ENCODE measurements at regions not wholly inside any gene's neighbourhood (a gene's known extent, or its start where the extent isn't known, plus 50 kb on each side); places are given as distances from the start of the nearest gene placed in this dataset.

- Histone ChIP-seq H3K4me3 (ENCODE audit: low read length) (no peak overlapping the region), H3K36me3 (ENCODE audit: insufficient read depth, low read length) (no peaks in the 10 kb centered on the region), H3K27me3 (ENCODE audit: control insufficient read depth in 1 of 2, insufficient read depth in 2 of 2, low read length in 2 of 2) (no peaks in the 10 kb centered on the region), H3K9me3 (ENCODE audit: control insufficient read depth in 1 of 2, insufficient read depth in 1 of 2, low read length in 2 of 2) (peaks cover 4 to 10% of the 10 kb centered on the region in 2 experiments), H3K4me1 (ENCODE audit: insufficient read depth, low read length) (no peaks in the 10 kb centered on the region), H3K27ac (ENCODE audit: low read depth in 1 of 2, low read length in 2 of 2) (no peak overlapping the region)
- no peak overlapping the region for H3K4me3 Mint-ChIP-seq
- DNase-seq (no peak), ATAC-seq (ENCODE audit: poor library complexity) (no peak)
- no peaks in the 10 kb centered on the region for H3K36me3 Mint-ChIP-seq (ENCODE audit: low read depth)
- intact Hi-C loops (cut with DNase I, micrococcal nuclease), result no loop called here
- CTCF ChIA-PET, result no interaction called here
- no peak overlapping the region for H3K27ac Mint-ChIP-seq
- TF ChIP-seq CTCF (IDR thresholded peaks at IDR 0.05), result no peak
- H3K9me3 Mint-ChIP-seq, result peaks cover 6% of the 10 kb centered on the region
- H3K4me1 Mint-ChIP-seq (ENCODE audit: low read depth), result no peaks in the 10 kb centered on the region
- POLR2A ChIA-PET, result no interaction called here
- H3K27me3 Mint-ChIP-seq, result no peaks in the 10 kb centered on the region
Measured at GRCh38 chr4:58723954-58724353, 1613.8 kb upstream of the IGFBP7 start.

GRCh38 chr4:58711039-58711438, 1600.9 kb upstream of the IGFBP7 start:
- no peaks in the 10 kb centered on the region for H3K4me1 Mint-ChIP-seq (ENCODE audit: low read depth)
- H3K36me3 Mint-ChIP-seq (ENCODE audit: low read depth), result no peaks in the 10 kb centered on the region
- no peak overlapping the region for H3K27ac ChIP-seq (ENCODE audit: low read depth in 1 of 2, low read length in 2 of 2)
- peaks cover 3% of the 10 kb centered on the region for H3K9me3 Mint-ChIP-seq
- no peak overlapping the region for H3K27ac Mint-ChIP-seq
- no peaks in the 10 kb centered on the region for H3K36me3 ChIP-seq (ENCODE audit: insufficient read depth, low read length)
- ATAC-seq (ENCODE audit: poor library complexity) (no peak), DNase-seq (no peak)
- H3K4me3 Mint-ChIP-seq, result no peak overlapping the region
- H3K27me3 Mint-ChIP-seq, result no peaks in the 10 kb centered on the region
- intact Hi-C loops (cut with DNase I, micrococcal nuclease), result no loop called here
- CTCF ChIA-PET, result no interaction called here
- H3K4me3 ChIP-seq (ENCODE audit: low read length), result no peak overlapping the region
- no peaks in the 10 kb centered on the region for H3K27me3 ChIP-seq (ENCODE audit: control insufficient read depth in 1 of 2, insufficient read depth in 2 of 2, low read length in 2 of 2)
- peaks cover 0 to 9% of the 10 kb centered on the region in 2 experiments for H3K9me3 ChIP-seq (ENCODE audit: control insufficient read depth in 1 of 2, insufficient read depth in 1 of 2, low read length in 2 of 2)
- POLR2A ChIA-PET, result no interaction called here
- no peak for TF ChIP-seq CTCF (IDR thresholded peaks at IDR 0.05)
- no peaks in the 10 kb centered on the region for H3K4me1 ChIP-seq (ENCODE audit: insufficient read depth, low read length)

GRCh38 chr4:58688568-58688967, 1578.4 kb upstream of the IGFBP7 start:
- Mint-ChIP-seq H3K4me3 (no peak overlapping the region), H3K4me1 (ENCODE audit: low read depth) (no peaks in the 10 kb centered on the region), H3K27ac (no peak overlapping the region), H3K36me3 (ENCODE audit: low read depth) (no peaks in the 10 kb centered on the region), H3K9me3 (no peaks in the 10 kb centered on the region), H3K27me3 (no peaks in the 10 kb centered on the region)
- intact Hi-C loops (cut with DNase I, micrococcal nuclease), result no loop called here
- ATAC-seq (ENCODE audit: poor library complexity) (no peak), DNase-seq (no peak)
- H3K4me3 ChIP-seq (ENCODE audit: low read length), result no peak overlapping the region
- no peak overlapping the region for H3K27ac ChIP-seq (ENCODE audit: low read depth in 1 of 2, low read length in 2 of 2)
- H3K4me1 ChIP-seq (ENCODE audit: insufficient read depth, low read length), result no peaks in the 10 kb centered on the region
- ChIA-PET POLR2A (no interaction called here), CTCF (no interaction called here)
- no peaks in the 10 kb centered on the region for H3K27me3 ChIP-seq (ENCODE audit: control insufficient read depth in 1 of 2, insufficient read depth in 2 of 2, low read length in 2 of 2)
- no peak for TF ChIP-seq CTCF (IDR thresholded peaks at IDR 0.05)
- no peaks in the 10 kb centered on the region for H3K9me3 ChIP-seq (ENCODE audit: control insufficient read depth in 1 of 2, insufficient read depth in 1 of 2, low read length in 2 of 2)
- H3K36me3 ChIP-seq (ENCODE audit: insufficient read depth, low read length), result no peaks in the 10 kb centered on the region

Measured in CD4-positive, alpha-beta T cell (primary cell).